ENCODE measurements at regions not wholly inside any gene's neighbourhood (a gene's known extent, or its start where the extent isn't known, plus 50 kb on each side); places are given as distances from the start of the nearest gene placed in this dataset.

DNA sequence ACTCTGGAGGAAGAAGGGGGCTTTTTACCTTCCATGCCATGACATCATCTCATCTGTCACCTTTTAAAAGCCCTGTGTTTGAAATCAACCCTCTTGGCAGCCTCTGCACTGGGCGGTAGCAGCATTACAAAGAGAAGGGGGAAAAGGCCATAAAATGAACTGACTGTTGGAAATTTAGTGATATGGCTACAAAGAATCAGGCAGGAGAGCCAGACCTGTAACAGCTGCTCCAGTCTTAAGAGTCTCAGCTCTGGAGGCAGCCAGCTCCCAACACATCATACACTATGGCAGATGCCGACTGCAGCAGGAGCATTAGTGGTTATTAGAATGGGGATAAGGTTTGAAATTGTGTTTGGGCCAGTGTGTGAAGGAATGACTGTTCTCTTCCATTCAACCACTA, 257.5 kb downstream of the DMAC1 start:
- TF ChIP-seq, protein P1, sequence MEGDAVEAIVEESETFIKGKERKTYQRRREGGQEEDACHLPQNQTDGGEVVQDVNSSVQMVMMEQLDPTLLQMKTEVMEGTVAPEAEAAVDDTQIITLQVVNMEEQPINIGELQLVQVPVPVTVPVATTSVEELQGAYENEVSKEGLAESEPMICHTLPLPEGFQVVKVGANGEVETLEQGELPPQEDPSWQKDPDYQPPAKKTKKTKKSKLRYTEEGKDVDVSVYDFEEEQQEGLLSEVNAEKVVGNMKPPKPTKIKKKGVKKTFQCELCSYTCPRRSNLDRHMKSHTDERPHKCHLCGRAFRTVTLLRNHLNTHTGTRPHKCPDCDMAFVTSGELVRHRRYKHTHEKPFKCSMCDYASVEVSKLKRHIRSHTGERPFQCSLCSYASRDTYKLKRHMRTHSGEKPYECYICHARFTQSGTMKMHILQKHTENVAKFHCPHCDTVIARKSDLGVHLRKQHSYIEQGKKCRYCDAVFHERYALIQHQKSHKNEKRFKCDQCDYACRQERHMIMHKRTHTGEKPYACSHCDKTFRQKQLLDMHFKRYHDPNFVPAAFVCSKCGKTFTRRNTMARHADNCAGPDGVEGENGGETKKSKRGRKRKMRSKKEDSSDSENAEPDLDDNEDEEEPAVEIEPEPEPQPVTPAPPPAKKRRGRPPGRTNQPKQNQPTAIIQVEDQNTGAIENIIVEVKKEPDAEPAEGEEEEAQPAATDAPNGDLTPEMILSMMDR (conservative IDR thresholded peaks at IDR 0.05; ENCODE audit: low read length), result no peak
- TF ChIP-seq EZH2phosphoT487 (IDR thresholded peaks at IDR 0.05; ENCODE audit: borderline replicate concordance), result no peak

Measured in Loucy (cell line).